Trophoblast cell (in vitro differentiated cells and primary cell): ENCODE measurements at regions not wholly inside any gene's neighbourhood (a gene's known extent, or its start where the extent isn't known, plus 50 kb on each side); places are given as distances from the start of the nearest gene placed in this dataset.

Experiments
- DNase-seq, 2 donors: peaks; one replicate each; pipeline ENCODE4 v3.0.0-alpha.2; 2016
- H2AFZ ChIP-seq: 2 replicates; pipeline ENCODE4 v1.6.1; 2013; ENCODE audit warnings: low read length, moderate library complexity, mild to moderate bottlenecking; ENCODE audit not compliant: insufficient read depth, poor library complexity
- H2AK5ac ChIP-seq: 2 replicates; pipeline ENCODE4 v1.6.1; 2013; ENCODE audit warnings: mild to moderate bottlenecking, low read length
- H2BK120ac ChIP-seq: 2 replicates; pipeline ENCODE4 v1.6.1; 2013; ENCODE audit warnings: low read length, mild to moderate bottlenecking, moderate library complexity; ENCODE audit not compliant: insufficient read depth, poor library complexity
- H2BK12ac ChIP-seq: 2 replicates; pipeline ENCODE4 v1.6.1; 2013; ENCODE audit warnings: mild to moderate bottlenecking, low read length, moderate library complexity
- H2BK5ac ChIP-seq: 2 replicates; pipeline ENCODE4 v1.6.1; 2013; ENCODE audit warnings: low read length, low read depth, moderate library complexity, mild to moderate bottlenecking; ENCODE audit not compliant: poor library complexity
- H3K14ac ChIP-seq: 2 replicates; pipeline ENCODE4 v1.6.1; 2013; ENCODE audit warnings: mild to moderate bottlenecking, low read length
- H3K18ac ChIP-seq: 2 replicates; pipeline ENCODE4 v1.6.1; 2013; ENCODE audit warnings: mild to moderate bottlenecking, low read length
- H3K23ac ChIP-seq: 2 replicates; pipeline ENCODE4 v1.6.1; 2013; ENCODE audit warnings: low read length
- H3K27ac ChIP-seq: 2 replicates; pipeline ENCODE4 v1.5.1; 2013; ENCODE audit warnings: low read depth, mild to moderate bottlenecking, inconsistent platforms, low read length, moderate library complexity
- H3K27me3 ChIP-seq: 2 replicates; pipeline ENCODE4 v1.6.1; 2013; ENCODE audit warnings: inconsistent platforms, mild to moderate bottlenecking, low read length, moderate library complexity; ENCODE audit not compliant: insufficient read depth
- H3K36me3 ChIP-seq, 2 experiments: 1 replicate in 1 of 2; 2 replicates in 1 of 2; pipeline ENCODE4 v1.6.1; 2013; ENCODE audit warnings: low read length in 2 of 2, mild to moderate bottlenecking in 2 of 2, moderate library complexity in 1 of 2; ENCODE audit not compliant: insufficient read depth in 2 of 2, control insufficient read depth in 1 of 2
- H3K4ac ChIP-seq: 2 replicates; pipeline ENCODE4 v1.6.1; 2013; ENCODE audit warnings: low read depth, mild to moderate bottlenecking, low read length, moderate library complexity
- H3K4me1 ChIP-seq, 2 experiments: 1 replicate in 1 of 2; 2 replicates in 1 of 2; pipeline ENCODE4 v1.6.1; 2013; ENCODE audit warnings: low read length in 2 of 2, mild to moderate bottlenecking in 2 of 2, moderate library complexity in 1 of 2; ENCODE audit not compliant: insufficient read depth in 2 of 2, control insufficient read depth in 1 of 2
- H3K4me2 ChIP-seq: 2 replicates; pipeline ENCODE4 v1.6.1; 2013; ENCODE audit warnings: inconsistent platforms, mild to moderate bottlenecking, low read length, moderate library complexity
- H3K4me3 ChIP-seq: 2 replicates; pipeline ENCODE4 v1.5.1; 2013; ENCODE audit warnings: mild to moderate bottlenecking, low read depth, low read length, inconsistent platforms
- H3K79me1 ChIP-seq: one replicate; pipeline ENCODE4 v1.6.1; 2013; ENCODE audit warnings: low read length
- H3K79me2 ChIP-seq: 2 replicates; pipeline ENCODE4 v1.6.1; 2013; ENCODE audit warnings: low read length, mild to moderate bottlenecking; ENCODE audit not compliant: control insufficient read depth, insufficient read depth, poor library complexity
- H3K9ac ChIP-seq: 2 replicates; pipeline ENCODE4 v1.6.1; 2013; ENCODE audit warnings: mild to moderate bottlenecking, low read length
- H3K9me3 ChIP-seq: 2 replicates; pipeline ENCODE4 v1.6.1; 2013; ENCODE audit warnings: low read depth, mild to moderate bottlenecking, control low read depth, inconsistent platforms, low read length; ENCODE audit not compliant: insufficient read depth
- H4K12ac ChIP-seq: 2 replicates; pipeline ENCODE4 v1.6.1; 2013; ENCODE audit warnings: low read depth, mild to moderate bottlenecking, low read length, moderate library complexity
- H4K8ac ChIP-seq: 2 replicates; pipeline ENCODE4 v1.6.1; 2013; ENCODE audit warnings: low read depth, mild to moderate bottlenecking, low read length, moderate library complexity
- H4K91ac ChIP-seq: one replicate; pipeline ENCODE4 v1.6.1; 2013; ENCODE audit warnings: low read depth, mild to moderate bottlenecking, low read length, moderate library complexity
- WGBS: extraction: QIAGEN DNeasy Blood & Tissue Kit; methylation state at CpG from one replicate; pipeline ENCODE4 v1.1.7; 2013; ENCODE audit warnings: missing lambda C conversion rate; ENCODE audit not compliant: insufficient read length, insufficient coverage; ENCODE audit errors: extremely low coverage; 5-methylcytosine and 5-hydroxymethylcytosine counted together

DNA sequence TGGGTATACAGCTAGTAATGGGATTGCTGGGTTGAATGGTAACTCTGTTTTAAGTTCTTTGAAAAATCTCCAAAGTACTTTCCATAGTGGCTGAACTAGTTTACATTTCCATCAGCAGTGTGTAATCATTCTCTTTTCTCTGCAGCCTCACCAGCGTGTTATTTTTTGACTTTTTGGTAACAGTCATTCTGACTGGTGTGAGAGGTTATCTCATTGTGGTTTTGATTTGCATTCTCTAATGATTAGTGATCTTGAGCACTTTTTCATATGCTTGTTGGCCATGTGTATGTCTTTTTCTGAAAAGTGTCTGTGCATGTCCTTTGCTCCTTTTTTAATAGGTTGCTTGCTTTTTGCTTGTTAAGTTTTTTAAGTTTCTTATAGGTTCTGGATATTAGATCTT is 194.2 kb upstream of the PHACTR1 start:
- WGBS = no CpG with 5 or more reads among the region's 1 CpG
- no peak overlapping the region for H3K14ac ChIP-seq
- H3K36me3 ChIP-seq = no peaks in the 10 kb centered on the region

GRCh38 chr6:12523726-12524125 is 192.8 kb upstream of the PHACTR1 start:
- Histone ChIP-seq H2BK5ac (no peak overlapping the region), H3K4ac (no peak overlapping the region), H3K14ac (no peak overlapping the region), H3K79me1 (peaks cover 2% of the 10 kb centered on the region), H3K18ac (no peak overlapping the region), H2BK120ac (no peak overlapping the region), H3K4me3 (no peak overlapping the region), H4K12ac (no peak overlapping the region), H3K9me3 (no peaks in the 10 kb centered on the region), H2AFZ (no peak overlapping the region), H4K8ac (no peak overlapping the region), H4K91ac (no peak overlapping the region), H2AK5ac (no peak overlapping the region), H3K27me3 (no peaks in the 10 kb centered on the region), H3K23ac (no peak overlapping the region), H3K36me3 (no peaks in the 10 kb centered on the region), H3K4me1 (peaks cover 0 to 2% of the 10 kb centered on the region in 2 experiments), H3K4me2 (no peak overlapping the region), H3K9ac (no peak overlapping the region), H3K79me2 (no peaks in the 10 kb centered on the region), H2BK12ac (no peak overlapping the region), H3K27ac (no peak overlapping the region)
- no CpG with 5 or more reads among the region's 1 CpG for WGBS
- DNase-seq = no peak

More for the DNA sequence above, 194.2 kb upstream of the PHACTR1 start:
- no peaks in the 10 kb centered on the region for H3K79me2 ChIP-seq
- H3K23ac ChIP-seq = no peak overlapping the region
- H3K4me2 ChIP-seq = no peak overlapping the region
- no peak overlapping the region for H4K91ac ChIP-seq
- no peak overlapping the region for H3K27ac ChIP-seq
- H3K79me1 ChIP-seq = no peaks in the 10 kb centered on the region
- H4K8ac ChIP-seq = no peak overlapping the region
- H2BK12ac ChIP-seq = no peak overlapping the region
- H3K27me3 ChIP-seq = no peaks in the 10 kb centered on the region
- H3K9ac ChIP-seq = no peak overlapping the region
- H3K4ac ChIP-seq = no peak overlapping the region
- no peak overlapping the region for H3K4me3 ChIP-seq
- no peak overlapping the region for H2AK5ac ChIP-seq
- no peak overlapping the region for H2BK120ac ChIP-seq
- H3K9me3 ChIP-seq = no peaks in the 10 kb centered on the region
- no peak overlapping the region for H2AFZ ChIP-seq
- H2BK5ac ChIP-seq = no peak overlapping the region
- no peak overlapping the region for H3K18ac ChIP-seq
- no peaks in the 10 kb centered on the region for H3K4me1 ChIP-seq
- no peak overlapping the region for H4K12ac ChIP-seq
- no peak for DNase-seq

DNA sequence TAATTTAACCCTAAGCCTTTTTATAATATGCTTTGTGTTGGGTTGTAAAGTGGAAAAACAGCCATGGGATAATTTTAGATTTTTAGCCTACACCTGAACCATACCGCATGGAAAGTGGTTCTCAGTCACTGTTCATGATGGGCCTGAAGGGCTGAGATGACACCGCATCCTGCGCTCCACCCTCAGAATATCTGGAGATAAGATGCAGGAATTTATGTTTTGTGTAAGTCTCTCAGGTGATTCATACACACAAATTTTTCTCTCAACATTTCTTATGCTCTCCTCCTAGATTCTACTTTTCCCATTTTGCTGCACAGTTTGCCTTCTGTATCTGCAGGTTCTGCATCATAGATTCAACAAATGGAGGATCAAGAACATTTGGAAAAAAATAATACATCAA is 191.3 kb upstream of the PHACTR1 start:
- no peak overlapping the region for H3K4me2 ChIP-seq
- no peaks in the 10 kb centered on the region for H3K79me2 ChIP-seq
- peaks cover 5% of the 10 kb centered on the region for H3K79me1 ChIP-seq
- no peaks in the 10 kb centered on the region for H3K9me3 ChIP-seq
- whole genome bisulfite sequencing = no CpG with 5 or more reads among the region's 3 CpGs
- no peak overlapping the region for H3K4ac ChIP-seq
- H4K91ac ChIP-seq = no peak overlapping the region
- H3K14ac ChIP-seq = no peak overlapping the region
- H2BK12ac ChIP-seq = no peak overlapping the region
- H3K36me3 ChIP-seq = no peaks in the 10 kb centered on the region
- no peak overlapping the region for H3K18ac ChIP-seq
- H3K9ac ChIP-seq = no peak overlapping the region
- H3K4me1 ChIP-seq = peaks cover 10 to 11% of the 10 kb centered on the region in 2 experiments
- H3K23ac ChIP-seq = no peak overlapping the region
- H4K12ac ChIP-seq = no peak overlapping the region
- H2BK120ac ChIP-seq = no peak overlapping the region
- no peak overlapping the region for H3K4me3 ChIP-seq
- DNase-seq = peak; percentile 49 to 81
- H2BK5ac ChIP-seq = no peak overlapping the region
- H3K27me3 ChIP-seq = no peaks in the 10 kb centered on the region
- no peak overlapping the region for H2AK5ac ChIP-seq
- no peak overlapping the region for H4K8ac ChIP-seq
- no peak overlapping the region for H3K27ac ChIP-seq
- H2AFZ ChIP-seq = no peak overlapping the region

GRCh38 chr6:12527339-12527738 is 189.2 kb upstream of the PHACTR1 start:
- H2AFZ ChIP-seq = no peak overlapping the region
- H3K4me3 ChIP-seq = no peak overlapping the region
- H2AK5ac ChIP-seq = no peak overlapping the region
- no peak for DNase-seq
- H4K91ac ChIP-seq = no peak overlapping the region
- WGBS = no CpG with 5 or more reads among the region's 2 CpGs
- H3K18ac ChIP-seq = no peak overlapping the region
- H3K27ac ChIP-seq = no peak overlapping the region
- no peak overlapping the region for H3K9ac ChIP-seq
- H3K9me3 ChIP-seq = no peaks in the 10 kb centered on the region
- H3K4me2 ChIP-seq = no peak overlapping the region
- H2BK5ac ChIP-seq = no peak overlapping the region
- H3K36me3 ChIP-seq = no peaks in the 10 kb centered on the region
- no peaks in the 10 kb centered on the region for H3K27me3 ChIP-seq
- no peak overlapping the region for H3K23ac ChIP-seq
- no peak overlapping the region for H3K4ac ChIP-seq
- no peaks in the 10 kb centered on the region for H3K79me2 ChIP-seq
- peaks cover 13% of the 10 kb centered on the region in 2 experiments for H3K4me1 ChIP-seq
- no peak overlapping the region for H2BK120ac ChIP-seq
- H4K12ac ChIP-seq = no peak overlapping the region
- H3K14ac ChIP-seq = no peak overlapping the region
- H4K8ac ChIP-seq = no peak overlapping the region
- H3K79me1 ChIP-seq = peaks cover 5% of the 10 kb centered on the region
- no peak overlapping the region for H2BK12ac ChIP-seq
